ENCODE measurements at regions not wholly inside any gene's neighbourhood (a gene's known extent, or its start where the extent isn't known, plus 50 kb on each side); places are given as distances from the start of the nearest gene placed in this dataset.
A peak's percentile ranks its signal among the peaks of the same experiment; 100 is the strongest.

GRCh38 chr10:109405338-109405737 is 518.0 kb downstream of the XPNPEP1 start:
- H3K4me3 ChIP-seq (ENCODE audit: low read depth, low read length) = no peak overlapping the region
- no peak for TF ChIP-seq CTCF (IDR thresholded peaks at IDR 0.05; ENCODE audit: insufficient read depth, low read depth, low read length)
- DNase-seq (ENCODE audit: low read depth) = no peak

- TF ChIP-seq CTCF (IDR thresholded peaks at IDR 0.05; ENCODE audit: insufficient read depth, low read depth, low read length) = no peak
- H3K4me3 ChIP-seq (ENCODE audit: low read depth, low read length) = no peak overlapping the region
- no peak for DNase-seq (ENCODE audit: low read depth)
Measured at GRCh38 chr10:109403551-109403950, 519.8 kb downstream of the XPNPEP1 start.

- H3K4me3 ChIP-seq (ENCODE audit: low read depth, low read length) = no peak overlapping the region
- no peak for TF ChIP-seq CTCF (IDR thresholded peaks at IDR 0.05; ENCODE audit: insufficient read depth, low read depth, low read length)
- DNase-seq (ENCODE audit: low read depth) = no peak
Measured at GRCh38 chr10:109393425-109393824, 529.9 kb downstream of the XPNPEP1 start.

GRCh38 chr10:109386921-109387320 is 536.4 kb downstream of the XPNPEP1 start:
- DNase-seq (ENCODE audit: low read depth) = no peak
- H3K4me3 ChIP-seq (ENCODE audit: low read depth, low read length) = no peak overlapping the region
- TF ChIP-seq CTCF (IDR thresholded peaks at IDR 0.05; ENCODE audit: insufficient read depth, low read depth, low read length) = no peak

- TF ChIP-seq CTCF (IDR thresholded peaks at IDR 0.05; ENCODE audit: insufficient read depth, low read depth, low read length) = no peak
- no peak for DNase-seq (ENCODE audit: low read depth)
Measured at GRCh38 chr10:109386101-109386500, 537.2 kb downstream of the XPNPEP1 start.

GRCh38 chr10:109379186-109379585 is 544.1 kb downstream of the XPNPEP1 start:
- DNase-seq (ENCODE audit: low read depth) = no peak
- TF ChIP-seq CTCF (IDR thresholded peaks at IDR 0.05; ENCODE audit: insufficient read depth, low read depth, low read length) = no peak
- no peak overlapping the region for H3K4me3 ChIP-seq (ENCODE audit: low read depth, low read length)

More at GRCh38 chr10:109386101-109386500, 537.2 kb downstream of the XPNPEP1 start:
- H3K4me3 ChIP-seq (ENCODE audit: low read depth, low read length) = no peak overlapping the region

- H3K4me3 ChIP-seq (ENCODE audit: low read depth, low read length) = no peak overlapping the region
- DNase-seq (ENCODE audit: low read depth) = peak; percentile 4
- no peak for TF ChIP-seq CTCF (IDR thresholded peaks at IDR 0.05; ENCODE audit: insufficient read depth, low read depth, low read length)
Measured at GRCh38 chr10:109374215-109374614, 549.1 kb downstream of the XPNPEP1 start.

Data from fibroblast of villous mesenchyme (primary cell).